SU-DHL-6 (cell line): ENCODE measurements at regions not wholly inside any gene's neighbourhood (a gene's known extent, or its start where the extent isn't known, plus 50 kb on each side); places are given as distances from the start of the nearest gene placed in this dataset.

Experiments used
- H2AFZ ChIP-seq: fragments of 200-600 bp; sonication (generic); 2 replicates; pipeline ENCODE4 v1.6.1; 2014; ENCODE audit warnings: low read depth, mild to moderate bottlenecking, moderate library complexity, mixed read lengths, antibody characterized with exemption, low read length; ENCODE audit not compliant: severe bottlenecking
- H3F3A ChIP-seq: fragments of 200-600 bp; shearing (Covaris generic); 2 replicates; pipeline ENCODE4 v1.6.0; 2016; ENCODE audit warnings: antibody characterized with exemption, mild to moderate bottlenecking; ENCODE audit not compliant: insufficient read depth
- H3K27ac ChIP-seq: fragments of 200-600 bp; sonication (generic); 2 replicates; pipeline ENCODE4 v1.5.1; 2016; ENCODE audit warnings: low read depth, mild to moderate bottlenecking, low read length, moderate library complexity, mixed read lengths
- H3K27me3 ChIP-seq: fragments of 200-600 bp; sonication (generic), shearing (Covaris generic); 2 replicates; pipeline ENCODE4 v1.6.0; 2014; ENCODE audit warnings: mild to moderate bottlenecking, low read length
- H3K36me3 ChIP-seq: fragments of 200-600 bp; sonication (generic); 2 replicates; pipeline ENCODE4 v1.6.1; 2014; ENCODE audit warnings: mild to moderate bottlenecking, low read length, mixed read lengths
- H3K4me2 ChIP-seq: fragments of 300-600, 200-600 bp; shearing (Covaris generic), sonication (generic); 2 replicates; pipeline ENCODE4 v1.6.0; 2014; ENCODE audit warnings: low read length, low read depth, mild to moderate bottlenecking; ENCODE audit not compliant: poor library complexity, severe bottlenecking
- H3K4me3 ChIP-seq: fragments of 200-600 bp; sonication (generic); 2 replicates; pipeline ENCODE4 v1.5.1; 2014; ENCODE audit warnings: antibody characterized with exemption, low read length, mild to moderate bottlenecking, mixed read lengths; ENCODE audit not compliant: insufficient read depth, poor library complexity, severe bottlenecking
- H3K79me2 ChIP-seq: fragments of 200-600 bp; sonication (generic); 2 replicates; pipeline ENCODE4 v1.6.1; 2014; ENCODE audit warnings: mild to moderate bottlenecking, low read length, moderate library complexity; ENCODE audit not compliant: insufficient read depth
- H3K9ac ChIP-seq: fragments of 200-600 bp; sonication (generic); 2 replicates; pipeline ENCODE4 v1.7.0; 2014; ENCODE audit warnings: mild to moderate bottlenecking, low read length
- H3K9me2 ChIP-seq: fragments of 200-600 bp; sonication (generic); replicated peaks from 2 replicates; pipeline ENCODE4 v1.6.1; 2014; ENCODE audit warnings: low read length; ENCODE audit not compliant: insufficient read depth
- H3K9me3 ChIP-seq: fragments of 200-600 bp; sonication (generic); 2 replicates; pipeline ENCODE4 v1.6.1; 2014; ENCODE audit warnings: low read length, mixed read lengths; ENCODE audit not compliant: insufficient read depth
- H4K20me1 ChIP-seq: fragments of 200-600 bp; sonication (generic); 2 replicates; pipeline ENCODE4 v1.6.1; 2014; ENCODE audit warnings: low read depth, mild to moderate bottlenecking, antibody characterized with exemption, low read length, moderate library complexity, mixed read lengths
- CTCF ChIP-seq: fragments of 200-600 bp; sonication (generic); IDR thresholded peaks from one replicate; pipeline ENCODE4 v1.5.1; 2017; ENCODE audit warnings: antibody characterized with exemption, mild to moderate bottlenecking, low read length, moderate library complexity; ENCODE audit not compliant: insufficient read depth, poor library complexity, severe bottlenecking
- EZH2phosphoT487 ChIP-seq: fragments of 200-600 bp; sonication (generic), shearing (Covaris generic); conservative IDR thresholded peaks from 2 replicates; pipeline ENCODE4 v1.6.1; 2018; ENCODE audit warnings: mild to moderate bottlenecking, antibody characterized with exemption, low read length, moderate library complexity, mixed read lengths

- Histone ChIP-seq H3F3A (no peaks in the 10 kb centered on the region), H4K20me1 (no peaks in the 10 kb centered on the region), H3K9me2 (no peaks in the 10 kb centered on the region), H3K27me3 (no peaks in the 10 kb centered on the region), H3K4me3 (no peak overlapping the region), H3K36me3 (no peaks in the 10 kb centered on the region), H2AFZ (no peak overlapping the region), H3K27ac (no peak overlapping the region), H3K9ac (no peak overlapping the region), H3K9me3 (no peaks in the 10 kb centered on the region), H3K4me2 (no peak overlapping the region), H3K79me2 (no peaks in the 10 kb centered on the region)
- TF ChIP-seq CTCF (no peak), EZH2phosphoT487 (no peak)
Measured at GRCh38 chr2:146189541-146189940, 1655.3 kb upstream of the ACVR2A start.

- H3K79me2 ChIP-seq: no peaks in the 10 kb centered on the region
- H3K27ac ChIP-seq: no peak overlapping the region
- no peak for TF ChIP-seq CTCF
- TF ChIP-seq EZH2phosphoT487: no peak
- peaks cover 6% of the 10 kb centered on the region; the same call in 1 of the 2 replicates for H3K9me3 ChIP-seq
- H3K4me3 ChIP-seq: no peak overlapping the region
- H2AFZ ChIP-seq: no peak overlapping the region
- H3K36me3 ChIP-seq: no peaks in the 10 kb centered on the region
- no peaks in the 10 kb centered on the region for H3K9me2 ChIP-seq
- no peak overlapping the region for H3K4me2 ChIP-seq
- H3K9ac ChIP-seq: no peak overlapping the region
- H3F3A ChIP-seq: no peaks in the 10 kb centered on the region
- no peaks in the 10 kb centered on the region for H3K27me3 ChIP-seq
- no peaks in the 10 kb centered on the region for H4K20me1 ChIP-seq
Measured at GRCh38 chr2:146173934-146174333, 1654.0 kb upstream of the ZEB2 start.

- Histone ChIP-seq H3K4me3 (no peak overlapping the region), H3K9me2 (no peaks in the 10 kb centered on the region), H3K9ac (no peak overlapping the region), H3F3A (no peaks in the 10 kb centered on the region), H3K36me3 (no peaks in the 10 kb centered on the region), H3K27ac (no peak overlapping the region), H3K4me2 (no peak overlapping the region), H3K9me3 (no peaks in the 10 kb centered on the region), H4K20me1 (no peaks in the 10 kb centered on the region), H2AFZ (no peak overlapping the region), H3K27me3 (no peaks in the 10 kb centered on the region), H3K79me2 (no peaks in the 10 kb centered on the region)
- no peak for TF ChIP-seq EZH2phosphoT487
- no peak for TF ChIP-seq CTCF
Measured at GRCh38 chr2:146161256-146161882, 1641.5 kb upstream of the ZEB2 start.
